Muscle of leg (tissue), 3 donors: ENCODE measurements at regions not wholly inside any gene's neighbourhood (a gene's known extent, or its start where the extent isn't known, plus 50 kb on each side); places are given as distances from the start of the nearest gene placed in this dataset.

Experiments used
- DNase-seq: peaks from one replicate; pipeline ENCODE4 v3.0.0; 2013
- H3K27ac ChIP-seq: one replicate; pipeline ENCODE4 v1.5.1; 2013; ENCODE audit warnings: mild to moderate bottlenecking, low read length, control low read depth
- H3K27me3 ChIP-seq: one replicate; pipeline ENCODE4 v1.6.1; 2013; ENCODE audit warnings: low read length; ENCODE audit not compliant: control insufficient read depth, insufficient read depth
- H3K36me3 ChIP-seq: one replicate; pipeline ENCODE4 v1.6.1; 2013; ENCODE audit warnings: low read length; ENCODE audit not compliant: control insufficient read depth, insufficient read depth
- H3K4me1 ChIP-seq: one replicate; pipeline ENCODE4 v1.6.1; 2013; ENCODE audit warnings: low read length; ENCODE audit not compliant: control insufficient read depth, insufficient read depth
- H3K4me3 ChIP-seq: one replicate; pipeline ENCODE4 v1.5.1; 2013; ENCODE audit warnings: low read length, control low read depth
- H3K9me3 ChIP-seq: replicated peaks from 2 replicates; pipeline ENCODE4 v1.6.1; 2013; ENCODE audit warnings: low read depth, low read length; ENCODE audit not compliant: control insufficient read depth
- WGBS: methylation state at CpG from one replicate; pipeline ENCODE4 v1.1.5; 2013; ENCODE audit warnings: missing lambda C conversion rate; ENCODE audit not compliant: insufficient coverage; 5-methylcytosine and 5-hydroxymethylcytosine counted together

GRCh38 chr20:47867831-47868230 lies 82.5 kb upstream of the SULF2 start:
- H3K9me3 ChIP-seq: peaks cover 2% of the 10 kb centered on the region
- WGBS: 87% methylated on average over 11 of the region's 15 CpGs
- H3K4me1 ChIP-seq: no peaks in the 10 kb centered on the region

DNA sequence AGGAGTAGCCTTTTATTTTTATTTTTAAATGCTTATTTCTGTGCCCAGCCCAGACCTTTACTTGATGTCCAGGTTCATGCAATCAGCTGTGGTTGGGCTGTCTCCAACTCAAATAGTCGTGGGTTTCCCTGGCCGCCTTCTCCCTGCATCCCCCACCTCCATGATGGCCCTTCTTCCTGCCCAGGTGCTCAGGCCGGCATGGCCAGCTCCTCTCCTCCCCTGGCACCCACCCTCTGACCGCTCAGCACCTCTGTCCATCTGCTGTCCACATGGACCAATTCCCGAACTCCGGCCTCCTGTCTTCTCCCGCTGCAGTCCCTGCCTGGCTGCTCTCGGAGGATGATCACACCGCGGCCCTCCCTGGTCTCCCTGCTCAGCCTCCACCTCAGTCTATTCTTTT lies 81.2 kb upstream of the SULF2 start:
- Histone ChIP-seq H3K4me3 (no peak overlapping the region), H3K4me1 (peaks cover 2% of the 10 kb centered on the region), H3K9me3 (peaks cover 6% of the 10 kb centered on the region), H3K27me3 (peaks cover 25% of the 10 kb centered on the region), H3K36me3 (no peaks in the 10 kb centered on the region), H3K27ac (no peak overlapping the region)
- DNase-seq: no peak
- 67% methylated on average over 10 of the region's 10 CpGs for WGBS

More at GRCh38 chr20:47867831-47868230, 82.5 kb upstream of the SULF2 start:
- no peak overlapping the region for H3K27ac ChIP-seq
- peaks cover 21% of the 10 kb centered on the region for H3K27me3 ChIP-seq
- no peak overlapping the region for H3K4me3 ChIP-seq
- no peak for DNase-seq
- no peaks in the 10 kb centered on the region for H3K36me3 ChIP-seq

DNA sequence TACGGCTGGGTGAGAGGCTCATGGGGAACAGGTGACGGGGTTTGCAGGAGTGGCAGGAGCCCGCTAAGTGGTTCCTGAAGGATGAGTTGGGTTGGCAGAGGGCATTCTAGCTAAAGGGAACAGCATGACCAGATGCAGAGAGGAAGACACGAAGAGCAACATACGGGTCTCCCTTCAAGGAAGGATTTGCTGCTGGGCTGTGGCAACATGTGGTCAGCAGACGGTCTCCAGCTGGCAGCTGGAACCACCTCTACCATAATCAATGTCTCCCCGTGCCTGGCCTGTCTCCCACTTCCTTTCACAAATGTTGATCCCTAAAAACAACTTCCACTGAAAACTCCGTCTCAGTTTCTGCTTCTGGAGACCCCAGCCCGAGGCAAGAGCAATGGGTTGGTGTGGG lies 80.6 kb upstream of the SULF2 start:
- H3K9me3 ChIP-seq: peaks cover 6% of the 10 kb centered on the region
- 61% methylated on average over 6 of the region's 9 CpGs for WGBS
- H3K4me3 ChIP-seq: no peak overlapping the region
- peaks cover 24% of the 10 kb centered on the region for H3K27me3 ChIP-seq
- no peak overlapping the region for H3K27ac ChIP-seq
- peaks cover 2% of the 10 kb centered on the region for H3K4me1 ChIP-seq
- H3K36me3 ChIP-seq: no peaks in the 10 kb centered on the region
- no peak for DNase-seq

DNA sequence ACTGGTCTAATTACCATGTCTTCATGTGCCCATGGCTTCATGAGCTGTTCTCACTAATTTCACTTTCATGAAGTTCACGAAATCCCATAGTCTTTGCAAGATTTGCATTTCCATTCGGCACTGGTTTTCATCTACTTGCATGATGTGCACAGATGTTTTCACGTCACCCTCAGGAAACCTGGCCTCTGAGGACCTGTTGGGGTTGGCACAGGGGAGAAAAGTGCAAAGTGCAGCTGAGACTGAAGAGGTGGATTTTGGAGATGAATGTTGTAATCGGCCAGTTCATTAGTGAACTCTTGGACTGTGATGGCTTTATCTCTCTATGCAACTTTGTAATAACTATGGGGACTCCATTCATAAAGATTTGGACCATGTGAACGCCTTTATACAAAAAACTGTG lies 80.2 kb upstream of the SULF2 start:
- peaks cover 6% of the 10 kb centered on the region for H3K9me3 ChIP-seq
- H3K27me3 ChIP-seq: peaks cover 24% of the 10 kb centered on the region
- no peak overlapping the region for H3K4me3 ChIP-seq
- 88% methylated on average over 1 of the region's 5 CpGs for WGBS
- H3K4me1 ChIP-seq: peaks cover 4% of the 10 kb centered on the region
- DNase-seq: no peak
- no peaks in the 10 kb centered on the region for H3K36me3 ChIP-seq
- H3K27ac ChIP-seq: no peak overlapping the region

DNA sequence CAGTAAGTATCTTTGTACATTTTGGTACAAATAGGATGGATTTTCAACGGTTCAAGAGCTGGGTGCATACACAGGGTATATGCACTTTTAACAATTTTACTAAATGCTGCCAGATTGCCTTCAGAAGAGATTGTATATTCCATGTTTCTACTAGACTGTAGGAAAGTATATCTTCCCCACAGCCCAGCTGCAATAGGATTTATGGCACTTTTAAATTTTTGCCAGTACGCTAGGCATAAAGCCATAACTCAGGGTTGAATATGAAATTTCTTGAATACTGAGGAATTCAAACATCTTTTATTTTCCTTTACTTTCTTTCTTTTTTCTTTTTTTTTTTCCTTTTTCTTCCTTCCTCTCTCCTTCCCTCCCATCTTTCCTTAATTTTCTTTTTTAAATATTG lies 78.7 kb upstream of the SULF2 start:
- DNase-seq: peak; percentile 75
- WGBS: no CpG with 5 or more reads among the region's 2 CpGs

GRCh38 chr20:47863315-47863965 lies 78.2 kb upstream of the SULF2 start:
- peaks cover 10% of the 10 kb centered on the region for H3K4me1 ChIP-seq
- H3K9me3 ChIP-seq: peaks cover 6% of the 10 kb centered on the region
- no CpG with 5 or more reads among the region's 3 CpGs for WGBS
- H3K27me3 ChIP-seq: peaks cover 23% of the 10 kb centered on the region
- H3K4me3 ChIP-seq: no peak overlapping the region
- H3K36me3 ChIP-seq: no peaks in the 10 kb centered on the region
- peak overlapping the region; percentile 60 for H3K27ac ChIP-seq
- DNase-seq: peak; percentile 76

More for the DNA sequence above, 78.7 kb upstream of the SULF2 start:
- Histone ChIP-seq H3K4me1 (peaks cover 8% of the 10 kb centered on the region), H3K27me3 (peaks cover 26% of the 10 kb centered on the region), H3K27ac (peak overlapping the region; percentile 47), H3K9me3 (peaks cover 6% of the 10 kb centered on the region), H3K36me3 (no peaks in the 10 kb centered on the region), H3K4me3 (no peak overlapping the region)

- DNase-seq: peak; percentile 61
- H3K36me3 ChIP-seq: no peaks in the 10 kb centered on the region
These were observed 77.4 kb upstream of the SULF2 start for GRCh38 chr20:47862574-47863240.

GRCh38 chr20:47861116-47861515 lies 75.8 kb upstream of the SULF2 start:
- Histone ChIP-seq H3K27ac (no peak overlapping the region), H3K27me3 (peaks cover 23% of the 10 kb centered on the region), H3K9me3 (peaks cover 6% of the 10 kb centered on the region), H3K4me3 (no peak overlapping the region), H3K4me1 (peaks cover 24% of the 10 kb centered on the region), H3K36me3 (no peaks in the 10 kb centered on the region)
- DNase-seq: peak; percentile 79
- 33% methylated on average over 1 of the region's 5 CpGs for WGBS

More at GRCh38 chr20:47862574-47863240, 77.4 kb upstream of the SULF2 start:
- no peak overlapping the region for H3K4me3 ChIP-seq
- peaks cover 16% of the 10 kb centered on the region for H3K4me1 ChIP-seq
- H3K9me3 ChIP-seq: peaks cover 6% of the 10 kb centered on the region
- H3K27me3 ChIP-seq: peaks cover 21% of the 10 kb centered on the region
- H3K27ac ChIP-seq: peak overlapping the region; percentile 60
- no CpG with 5 or more reads among the region's 4 CpGs for WGBS

- Histone ChIP-seq H3K4me1 (peaks cover 24% of the 10 kb centered on the region), H3K36me3 (no peaks in the 10 kb centered on the region), H3K9me3 (peaks cover 6% of the 10 kb centered on the region), H3K27ac (peak overlapping the region; percentile 44), H3K27me3 (peaks cover 16% of the 10 kb centered on the region), H3K4me3 (no peak overlapping the region)
- 93% methylated on average over 12 of the region's 14 CpGs for WGBS
- no peak for DNase-seq
These were observed 75.0 kb upstream of the SULF2 start for GRCh38 chr20:47860049-47860830.

- Histone ChIP-seq H3K9me3 (peaks cover 10% of the 10 kb centered on the region), H3K4me1 (peaks cover 24% of the 10 kb centered on the region), H3K27me3 (peaks cover 16% of the 10 kb centered on the region), H3K27ac (peak overlapping the region; percentile 85), H3K36me3 (no peaks in the 10 kb centered on the region), H3K4me3 (no peak overlapping the region)
- peak; percentile 78 for DNase-seq
- WGBS: 66% methylated on average over 4 of the region's 6 CpGs
These were observed 74.0 kb upstream of the SULF2 start for GRCh38 chr20:47859278-47859677.
